Neuron (in vitro differentiated cells): ENCODE measurements at regions not wholly inside any gene's neighbourhood (a gene's known extent, or its start where the extent isn't known, plus 50 kb on each side); places are given as distances from the start of the nearest gene placed in this dataset.

Experiments used
- H2AFZ ChIP-seq: one replicate; pipeline ENCODE4 v1.6.1; 2013; ENCODE audit warnings: low read depth, mild to moderate bottlenecking, inconsistent platforms, low read length, moderate library complexity
- H3K27me3 ChIP-seq: one replicate; pipeline ENCODE4 v1.6.1; 2013; ENCODE audit warnings: low read length; ENCODE audit not compliant: insufficient read depth
- H3K36me3 ChIP-seq: one replicate; pipeline ENCODE4 v1.6.1; 2013; ENCODE audit warnings: low read length; ENCODE audit not compliant: insufficient read depth
- H3K4me1 ChIP-seq: one replicate; pipeline ENCODE4 v1.6.1; 2013; ENCODE audit warnings: low read length; ENCODE audit not compliant: insufficient read depth
- H3K4me3 ChIP-seq: 2 replicates; pipeline ENCODE4 v1.5.1; 2013; ENCODE audit warnings: mild to moderate bottlenecking, low read length, moderate library complexity
- H3K9me3 ChIP-seq: one replicate; pipeline ENCODE4 v1.6.1; 2013; ENCODE audit warnings: low read length

DNA sequence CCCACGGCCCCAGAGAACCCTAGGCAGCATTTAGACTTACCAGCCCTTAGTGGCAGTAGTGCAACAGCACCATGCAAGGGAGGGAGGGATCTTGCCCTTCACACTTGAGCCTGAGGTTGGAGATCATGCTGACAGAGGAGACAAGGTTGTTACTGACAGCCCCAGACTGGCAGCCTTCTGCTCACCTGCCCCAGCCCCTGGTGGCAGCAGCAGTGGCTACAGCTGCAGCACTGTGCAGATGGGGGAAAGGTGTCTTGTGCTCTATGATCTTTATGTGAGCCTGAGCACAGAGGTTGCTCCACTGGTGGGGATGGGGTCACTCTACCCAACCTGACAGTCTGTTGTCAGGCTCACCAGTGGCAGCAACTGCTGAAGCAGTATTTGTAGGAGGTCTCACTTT lies 501.2 kb upstream of the LRRTM4 start:
- Histone ChIP-seq H3K4me3 (no peak overlapping the region), H3K9me3 (no peaks in the 10 kb centered on the region), H2AFZ (no peak overlapping the region), H3K27me3 (no peaks in the 10 kb centered on the region), H3K4me1 (no peaks in the 10 kb centered on the region), H3K36me3 (no peaks in the 10 kb centered on the region)

DNA sequence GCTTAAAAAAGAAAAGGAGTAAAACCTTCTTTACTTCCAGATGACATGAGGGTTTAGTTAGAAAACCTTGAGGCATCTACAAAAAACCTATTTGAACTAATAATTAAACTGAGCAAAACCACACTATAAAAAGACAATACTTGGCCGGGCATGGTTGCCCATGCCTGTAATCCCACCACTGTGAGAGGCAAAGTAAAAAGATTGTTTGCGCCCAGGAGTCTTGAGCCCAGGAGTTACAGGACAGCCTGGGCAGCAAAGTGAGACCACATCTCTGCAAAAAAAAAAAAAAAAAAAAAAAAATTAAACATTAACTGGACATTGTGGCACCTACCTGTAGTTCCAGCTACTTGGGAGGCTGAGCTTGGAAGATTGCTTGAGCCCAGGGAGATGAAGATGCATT lies 502.8 kb upstream of the LRRTM4 start:
- H3K4me3 ChIP-seq: no peak overlapping the region
- no peaks in the 10 kb centered on the region for H3K27me3 ChIP-seq
- peaks cover 3% of the 10 kb centered on the region for H3K9me3 ChIP-seq
- H2AFZ ChIP-seq: no peak overlapping the region
- no peaks in the 10 kb centered on the region for H3K36me3 ChIP-seq
- H3K4me1 ChIP-seq: no peaks in the 10 kb centered on the region

DNA sequence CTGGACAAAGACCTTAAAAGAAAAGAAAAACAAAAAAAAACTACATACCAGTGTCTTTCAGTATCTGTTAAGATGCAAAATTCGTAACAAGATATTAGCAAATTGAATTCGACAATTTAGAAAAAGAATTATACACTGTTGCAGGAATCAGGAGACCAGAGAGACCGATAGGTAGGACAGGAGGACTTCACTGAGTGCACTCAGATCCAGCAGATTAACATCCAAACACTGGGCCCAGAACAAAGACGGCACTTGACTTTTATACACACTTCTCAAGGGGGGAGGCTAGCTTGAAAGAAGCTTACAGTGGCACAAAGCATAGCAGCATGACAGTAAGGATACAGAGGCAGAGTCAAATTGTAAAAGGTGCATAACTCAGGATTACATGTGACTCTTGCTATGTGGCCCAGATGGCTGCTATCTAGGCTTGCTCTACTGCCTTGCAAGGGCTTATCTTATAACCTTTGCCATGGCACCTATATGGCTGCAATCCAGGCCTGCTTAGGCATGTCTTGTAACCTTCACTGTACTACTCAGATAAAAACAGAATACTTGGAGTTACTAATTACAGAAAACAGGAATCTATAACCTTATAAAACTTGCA lies 507.3 kb upstream of the LRRTM4 start:
- Histone ChIP-seq H3K9me3 (peaks cover 3% of the 10 kb centered on the region), H3K4me3 (no peak overlapping the region), H3K4me1 (no peaks in the 10 kb centered on the region), H3K27me3 (no peaks in the 10 kb centered on the region), H3K36me3 (no peaks in the 10 kb centered on the region), H2AFZ (no peak overlapping the region)

DNA sequence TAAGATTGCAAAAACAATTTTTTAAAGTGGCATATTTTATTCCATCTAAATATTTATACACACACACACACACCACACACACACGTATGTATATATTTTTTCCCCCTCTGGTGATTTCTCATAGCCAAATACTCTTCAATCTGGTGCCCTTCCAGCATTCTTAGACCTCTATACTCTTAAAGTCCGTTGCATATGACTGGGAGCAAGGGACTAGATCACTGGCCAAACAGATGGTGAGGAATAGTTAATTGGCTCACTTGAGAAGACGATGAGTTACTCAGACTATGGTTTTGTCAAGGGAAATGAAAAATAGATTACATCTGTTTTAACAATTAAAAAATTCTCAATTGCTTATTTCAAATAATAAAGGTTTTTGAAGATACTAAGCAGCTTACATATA lies 512.5 kb upstream of the LRRTM4 start:
- Histone ChIP-seq H2AFZ (no peak overlapping the region), H3K27me3 (no peaks in the 10 kb centered on the region), H3K4me1 (no peaks in the 10 kb centered on the region), H3K4me3 (no peak overlapping the region), H3K9me3 (no peaks in the 10 kb centered on the region), H3K36me3 (no peaks in the 10 kb centered on the region)

DNA sequence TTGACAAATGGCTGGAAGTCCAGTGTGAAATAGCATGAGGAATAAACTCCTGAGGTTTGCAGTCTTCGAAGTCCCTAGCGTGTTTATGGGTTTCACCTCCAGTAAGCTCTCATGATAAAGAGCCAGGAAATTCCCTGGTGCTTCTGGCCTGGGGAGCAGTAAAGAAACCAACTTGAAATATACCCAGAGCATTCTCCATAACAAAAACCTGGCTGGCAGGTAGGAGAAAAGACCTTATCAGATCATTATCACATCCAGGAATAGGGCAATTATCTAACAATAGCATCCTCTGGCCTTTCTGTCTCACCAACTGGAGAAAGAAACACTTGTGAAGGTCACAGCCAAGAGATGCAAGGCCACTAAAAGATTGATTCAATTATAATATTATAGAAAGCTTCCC lies 513.6 kb upstream of the LRRTM4 start:
- Histone ChIP-seq H3K36me3 (no peaks in the 10 kb centered on the region), H3K9me3 (no peaks in the 10 kb centered on the region), H3K27me3 (no peaks in the 10 kb centered on the region), H2AFZ (no peak overlapping the region), H3K4me3 (no peak overlapping the region), H3K4me1 (no peaks in the 10 kb centered on the region)

DNA sequence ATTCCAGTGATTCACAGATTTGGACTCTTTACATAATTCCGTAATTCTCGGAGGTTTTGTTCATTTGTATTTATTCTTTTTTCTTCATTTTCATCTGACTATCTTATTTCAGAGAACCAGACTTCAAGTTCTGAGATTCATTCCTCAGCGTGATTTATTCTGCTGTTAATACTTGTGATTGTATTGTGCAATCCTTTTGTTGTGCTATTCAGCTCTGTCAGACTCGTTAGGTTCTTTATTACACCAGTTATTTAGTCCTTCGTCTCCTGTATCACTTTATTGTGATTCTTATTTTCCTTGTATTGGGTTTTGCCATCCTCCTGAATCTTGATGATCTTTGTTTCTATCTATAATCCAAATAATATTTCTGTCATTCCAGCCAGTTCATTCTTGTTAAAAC lies 529.3 kb upstream of the LRRTM4 start:
- Histone ChIP-seq H3K9me3 (no peaks in the 10 kb centered on the region), H3K27me3 (no peaks in the 10 kb centered on the region), H3K4me3 (no peak overlapping the region), H3K36me3 (no peaks in the 10 kb centered on the region), H3K4me1 (no peaks in the 10 kb centered on the region), H2AFZ (no peak overlapping the region)

DNA sequence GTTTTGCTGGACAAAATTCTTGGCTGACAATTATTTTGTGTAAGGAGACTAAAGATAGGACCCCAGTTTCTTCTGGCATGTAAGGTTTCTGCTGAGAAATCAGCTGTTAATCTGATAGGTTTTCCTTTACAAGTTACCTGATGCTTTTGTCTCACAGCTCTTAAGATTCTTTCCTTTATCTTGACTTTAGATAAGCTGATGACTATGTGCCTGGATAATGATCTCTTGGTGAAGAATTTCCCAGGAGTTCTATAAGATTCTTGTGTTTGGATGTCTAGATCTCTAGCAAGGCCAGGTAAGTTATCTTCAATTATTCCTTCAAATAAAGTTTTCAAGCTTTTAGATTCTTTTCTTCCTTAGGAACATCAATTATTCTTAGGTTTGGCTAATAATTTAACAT lies 534.8 kb upstream of the LRRTM4 start:
- Histone ChIP-seq H3K4me3 (no peak overlapping the region), H3K27me3 (no peaks in the 10 kb centered on the region), H3K9me3 (no peaks in the 10 kb centered on the region), H3K4me1 (no peaks in the 10 kb centered on the region), H2AFZ (no peak overlapping the region), H3K36me3 (no peaks in the 10 kb centered on the region)

DNA sequence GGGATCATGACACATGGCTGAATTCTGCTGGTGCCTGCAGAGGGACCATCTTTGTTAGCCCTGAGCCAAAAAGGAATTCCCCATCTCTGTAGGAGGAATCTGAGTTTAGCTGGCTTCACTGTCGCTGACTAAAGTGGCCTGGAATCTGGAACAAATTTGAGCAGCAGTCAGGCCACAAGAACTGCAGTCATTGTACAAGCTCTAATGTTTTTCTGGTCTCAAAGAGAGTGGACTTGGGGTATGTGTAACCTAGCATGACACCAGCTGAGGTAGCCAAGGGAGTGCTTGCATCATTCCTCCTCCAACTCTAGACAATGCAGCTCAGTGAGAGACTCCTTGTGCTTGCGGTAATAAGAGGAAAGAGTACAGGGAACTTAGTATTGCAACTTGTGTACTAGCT lies 539.1 kb upstream of the LRRTM4 start:
- no peaks in the 10 kb centered on the region for H3K27me3 ChIP-seq
- no peaks in the 10 kb centered on the region for H3K36me3 ChIP-seq
- no peaks in the 10 kb centered on the region for H3K4me1 ChIP-seq
- H3K9me3 ChIP-seq: no peaks in the 10 kb centered on the region
- no peak overlapping the region for H3K4me3 ChIP-seq
- no peak overlapping the region for H2AFZ ChIP-seq

DNA sequence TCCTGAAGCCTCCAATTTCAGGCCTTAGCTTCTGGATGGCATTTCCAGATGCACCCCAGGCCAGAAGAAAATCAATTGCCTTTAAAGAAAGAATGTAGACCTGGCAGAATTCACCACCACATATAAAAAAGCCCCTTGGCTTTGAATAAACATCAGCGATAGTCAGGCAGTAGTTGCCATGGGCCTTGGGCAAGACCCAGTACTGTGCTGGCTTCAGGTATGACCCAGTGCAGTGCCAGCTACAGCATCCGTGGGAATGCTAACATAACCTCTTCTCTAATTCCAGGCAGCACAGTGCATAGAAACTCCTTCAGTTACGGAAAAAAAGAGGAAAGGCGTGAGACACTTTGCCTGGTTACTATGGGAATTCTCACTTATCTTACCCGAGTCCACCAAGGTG lies 539.6 kb upstream of the LRRTM4 start:
- Histone ChIP-seq H3K4me1 (no peaks in the 10 kb centered on the region), H3K36me3 (no peaks in the 10 kb centered on the region), H3K9me3 (no peaks in the 10 kb centered on the region), H3K4me3 (no peak overlapping the region), H2AFZ (no peak overlapping the region), H3K27me3 (no peaks in the 10 kb centered on the region)

DNA sequence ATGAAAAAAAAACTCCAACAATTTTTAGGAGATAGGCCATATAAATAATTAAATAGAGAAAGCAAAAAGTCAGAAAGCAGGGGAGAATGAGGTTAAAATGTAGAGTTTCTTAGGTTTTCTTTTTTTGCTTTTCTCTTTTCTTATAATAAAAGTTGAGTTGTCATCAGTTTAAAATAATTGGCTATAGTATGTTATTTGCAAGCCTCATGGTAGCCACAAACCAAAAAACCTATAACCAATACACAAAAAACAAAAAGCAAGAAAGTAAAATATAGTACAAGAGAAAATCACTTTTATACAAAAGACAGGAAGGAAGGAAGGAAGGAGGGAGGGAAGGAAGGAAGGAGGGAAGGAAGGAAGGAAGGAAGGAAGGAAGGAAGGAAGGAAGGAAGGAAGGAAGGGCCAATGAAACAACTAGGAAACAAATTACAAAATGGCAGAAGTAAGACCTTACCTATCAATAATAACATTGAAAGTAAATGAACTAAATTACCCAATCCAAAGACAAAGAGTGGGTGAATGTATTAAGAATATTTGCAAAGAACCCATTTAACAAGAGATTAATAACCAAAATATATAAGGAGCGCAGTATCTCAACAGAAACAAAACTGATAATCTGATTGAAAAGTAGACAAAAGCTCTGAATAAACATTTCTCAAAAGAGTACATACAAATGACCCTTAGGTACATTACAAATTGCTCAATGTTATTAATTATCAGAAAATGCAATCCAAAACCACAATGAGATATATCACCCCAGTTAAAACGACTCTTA lies 541.3 kb upstream of the LRRTM4 start:
- Histone ChIP-seq H2AFZ (no peak overlapping the region), H3K9me3 (no peaks in the 10 kb centered on the region), H3K27me3 (no peaks in the 10 kb centered on the region), H3K4me3 (no peak overlapping the region), H3K36me3 (no peaks in the 10 kb centered on the region), H3K4me1 (no peaks in the 10 kb centered on the region)

DNA sequence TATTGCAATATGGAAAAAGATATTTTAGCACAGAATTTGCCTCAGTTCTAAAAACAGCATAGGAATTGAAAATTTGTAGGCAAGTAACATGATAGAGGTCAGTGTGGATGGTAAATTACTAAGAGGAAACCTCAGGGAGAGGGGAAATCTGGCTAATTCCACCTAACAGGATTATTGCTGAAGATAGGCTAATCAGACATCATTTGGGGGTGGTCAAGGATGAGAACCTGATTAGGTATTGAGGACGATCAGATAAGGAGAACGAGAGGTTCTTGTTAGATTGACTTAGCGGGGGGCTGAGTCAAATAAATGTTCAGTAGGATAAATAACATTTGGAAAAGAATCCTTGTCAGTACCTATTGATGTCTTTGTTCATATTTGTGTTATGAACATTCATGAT lies 543.2 kb upstream of the LRRTM4 start:
- Histone ChIP-seq H3K4me1 (no peaks in the 10 kb centered on the region), H3K36me3 (no peaks in the 10 kb centered on the region), H2AFZ (no peak overlapping the region), H3K9me3 (no peaks in the 10 kb centered on the region), H3K4me3 (no peak overlapping the region), H3K27me3 (no peaks in the 10 kb centered on the region)

DNA sequence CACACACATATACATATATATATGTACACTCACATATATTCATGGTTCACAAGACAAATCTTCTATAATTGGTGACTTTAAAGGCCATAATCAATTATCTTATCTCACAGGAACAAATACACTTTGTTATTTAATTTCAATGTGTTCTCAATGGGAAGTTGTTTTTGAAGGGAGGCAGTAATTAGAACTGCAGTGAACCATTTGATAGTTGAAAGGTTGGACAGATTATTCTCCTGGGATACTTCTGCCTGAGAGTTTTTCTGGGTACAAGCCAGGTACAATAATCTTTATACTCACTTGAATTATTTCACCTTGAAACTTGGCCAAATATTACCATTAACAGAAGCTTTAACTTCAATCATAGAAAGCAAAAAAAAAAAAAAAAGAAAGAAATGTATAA lies 546.6 kb upstream of the LRRTM4 start:
- Histone ChIP-seq H3K9me3 (no peaks in the 10 kb centered on the region), H3K4me1 (no peaks in the 10 kb centered on the region), H3K27me3 (no peaks in the 10 kb centered on the region), H3K4me3 (no peak overlapping the region), H3K36me3 (no peaks in the 10 kb centered on the region), H2AFZ (no peak overlapping the region)

DNA sequence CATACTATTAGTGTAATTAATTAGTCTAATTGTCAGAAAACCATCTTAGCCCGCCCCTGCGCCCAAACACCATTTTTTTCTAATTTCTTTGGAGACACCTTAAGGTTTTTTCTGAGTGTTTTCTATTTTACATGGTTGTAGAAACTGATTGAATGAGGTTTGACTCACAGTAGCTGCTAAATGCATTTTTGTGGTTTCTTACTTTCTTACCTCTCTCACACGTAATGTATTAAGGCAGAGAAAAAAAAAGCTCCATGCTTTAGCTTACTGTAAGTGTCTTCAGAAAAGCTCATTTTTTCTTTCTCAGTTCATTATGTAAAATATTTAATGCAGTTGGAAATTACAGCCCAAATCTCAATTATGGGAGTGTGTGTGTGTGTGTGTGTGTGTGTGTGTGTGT lies 548.5 kb upstream of the LRRTM4 start:
- H3K36me3 ChIP-seq: no peaks in the 10 kb centered on the region
- no peaks in the 10 kb centered on the region for H3K27me3 ChIP-seq
- H3K4me3 ChIP-seq: no peak overlapping the region
- no peak overlapping the region for H2AFZ ChIP-seq
- H3K4me1 ChIP-seq: no peaks in the 10 kb centered on the region
- no peaks in the 10 kb centered on the region for H3K9me3 ChIP-seq

DNA sequence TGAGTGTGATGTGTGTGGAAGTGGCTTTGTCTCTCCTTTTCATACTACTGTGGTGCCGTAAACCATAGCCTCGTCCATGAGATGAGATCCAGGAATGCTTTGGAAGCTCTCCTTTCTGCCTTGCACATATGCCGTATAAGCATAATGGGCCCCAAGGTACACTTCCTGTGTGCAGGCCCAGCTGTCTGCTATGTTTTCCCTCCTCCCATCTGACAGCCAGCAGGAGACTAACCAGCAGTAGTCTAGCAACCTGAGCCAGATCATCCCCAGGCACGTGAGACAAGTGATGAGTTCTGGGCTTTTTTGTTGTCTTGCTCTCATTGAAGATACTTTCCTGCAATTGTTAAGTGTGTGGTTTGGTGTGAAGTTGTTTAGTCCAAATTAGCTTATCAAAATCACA lies 555.5 kb upstream of the LRRTM4 start:
- H3K27me3 ChIP-seq: no peaks in the 10 kb centered on the region
- no peaks in the 10 kb centered on the region for H3K36me3 ChIP-seq
- H3K4me3 ChIP-seq: no peak overlapping the region
- H3K4me1 ChIP-seq: no peaks in the 10 kb centered on the region
- H2AFZ ChIP-seq: no peak overlapping the region
- H3K9me3 ChIP-seq: no peaks in the 10 kb centered on the region
